SK-N-SH (cell line): ENCODE measurements at regions not wholly inside any gene's neighbourhood (a gene's known extent, or its start where the extent isn't known, plus 50 kb on each side); places are given as distances from the start of the nearest gene placed in this dataset.
A peak's percentile ranks its signal among the peaks of the same experiment; 100 is the strongest.

ENCODE experiments used
- CTCF ChIA-PET: fragments of 300-600, 350-600 bp; formaldehyde crosslinking; extraction: SDS; loops from one replicate; lab custom pipeline; 2021; lab: Yijun Ruan, JAX
- POLR2A ChIA-PET: fragments of 350-600 bp; sonication (Branson Sonifier 250); formaldehyde crosslinking; extraction: SDS; loops from one replicate; lab custom pipeline; 2020; ENCODE audit warnings: antibody characterized with exemption, inconsistent platforms; lab: Yijun Ruan, JAX
- DNase-seq: peaks from one replicate; pipeline ENCODE4 v3.0.0; 2012
- H2AFZ ChIP-seq: fragments of 200-600 bp; sonication (generic); 2 replicates; pipeline ENCODE4 v1.8.1; 2016; ENCODE audit warnings: antibody characterized with exemption, mild to moderate bottlenecking, low read depth
- H3F3A ChIP-seq: fragments of 200-600 bp; sonication (generic); replicated peaks from 2 replicates; pipeline ENCODE3; 2016; ENCODE audit warnings: antibody characterized with exemption, mild to moderate bottlenecking; ENCODE audit not compliant: insufficient read depth
- H3K27ac ChIP-seq, 2 experiments: fragments of 200-500 bp in 1 of 2; fragments of 200-600 bp in 1 of 2; sonication (Bioruptor generic) in 1 of 2; sonication (generic), shearing (Covaris generic) in 1 of 2; 2 replicates each; pipeline versions ENCODE4 v1.5.1 to v1.6.1; 2014 to 2016; ENCODE audit warnings: low read depth in 2 of 2, inconsistent platforms in 1 of 2, low read length in 1 of 2, mild to moderate bottlenecking in 1 of 2, mixed read lengths in 1 of 2
- H3K27me3 ChIP-seq: fragments of 200-600 bp; sonication (generic), shearing (Covaris generic); 2 replicates; pipeline ENCODE4 v1.6.1; 2016; ENCODE audit warnings: mixed run types; ENCODE audit not compliant: insufficient read depth
- H3K36me3 ChIP-seq, 2 experiments: fragments of 200-500 bp in 1 of 2; fragments of 200-600 bp in 1 of 2; sonication (Bioruptor generic) in 1 of 2; sonication (generic) in 1 of 2; replicated peaks in 1 of 2; 2 replicates each; pipeline versions ENCODE3 to v1.5.1; 2014 to 2016; ENCODE audit warnings: low read length in 1 of 2, mild to moderate bottlenecking in 1 of 2; ENCODE audit not compliant: insufficient read depth in 2 of 2, control insufficient read depth in 1 of 2
- H3K4me1 ChIP-seq, 2 experiments: fragments of 200-500 bp in 1 of 2; fragments of 200-600 bp in 1 of 2; sonication (Bioruptor generic) in 1 of 2; sonication (generic), shearing (Covaris generic) in 1 of 2; 2 replicates each; pipeline versions ENCODE4 v1.5.1 to v1.6.1; 2014 to 2016; ENCODE audit warnings: low read depth in 1 of 2, low read length in 1 of 2, mixed run types in 1 of 2; ENCODE audit not compliant: insufficient read depth in 2 of 2, control insufficient read depth in 1 of 2
- H3K4me2 ChIP-seq: fragments of 200-600 bp; sonication (generic), shearing (Covaris generic); 2 replicates; pipeline ENCODE4 v1.6.1; 2017; ENCODE audit warnings: mixed run types
- H3K4me3 ChIP-seq, 2 experiments: fragments of 200-500 bp in 1 of 2; fragments of 200-600 bp in 1 of 2; sonication (Bioruptor generic) in 1 of 2; sonication (generic), shearing (Covaris generic) in 1 of 2; 2 replicates each; pipeline versions ENCODE4 v1.5.1 to v1.8.1; 2014 to 2016; ENCODE audit warnings: low read depth in 2 of 2, inconsistent platforms in 1 of 2, low read length in 1 of 2, mild to moderate bottlenecking in 1 of 2, mixed read lengths in 1 of 2, moderate library complexity in 1 of 2
- H3K79me2 ChIP-seq: fragments of 200-600 bp; sonication (generic); 2 replicates; pipeline ENCODE4 v1.8.1; 2017; ENCODE audit warnings: mild to moderate bottlenecking; ENCODE audit not compliant: insufficient read depth
- H3K9ac ChIP-seq: fragments of 200-600 bp; sonication (generic); 2 replicates; pipeline ENCODE4 v1.6.1; 2017; ENCODE audit warnings: mixed run types
- H3K9me2 ChIP-seq: fragments of 200-600 bp; sonication (generic); 2 replicates; pipeline ENCODE4 v1.6.1; 2017; ENCODE audit warnings: mixed run types
- H3K9me3 ChIP-seq: fragments of 200-600 bp; sonication (generic); 2 replicates; pipeline ENCODE4 v1.6.1; 2017; ENCODE audit warnings: mixed run types, mild to moderate bottlenecking, moderate library complexity
- H4K20me1 ChIP-seq: fragments of 200-600 bp; sonication (generic); 2 replicates; pipeline ENCODE4 v1.6.1; 2017; ENCODE audit warnings: mild to moderate bottlenecking, mixed run types; ENCODE audit not compliant: insufficient read depth
- ELF1 ChIP-seq: IDR thresholded peaks from 2 replicates; pipeline ENCODE4 v1.4.0; 2012
- EP300 ChIP-seq, 2 experiments: IDR thresholded peaks; 2 replicates each; pipeline versions ENCODE4 v1.4.0 to v1.6.1; 2012; ENCODE audit warnings: borderline replicate concordance in 1 of 2, low read depth in 1 of 2, low read length in 1 of 2
- EZH2phosphoT487 ChIP-seq: fragments of 200-600 bp; sonication (generic); IDR thresholded peaks from 2 replicates; pipeline ENCODE4 v1.6.1; 2017; ENCODE audit warnings: low read depth, mixed run types, mild to moderate bottlenecking, antibody characterized with exemption, moderate library complexity, borderline replicate concordance
- FOSL2 ChIP-seq: IDR thresholded peaks from 2 replicates; pipeline ENCODE4 v1.4.0; 2012; ENCODE audit warnings: low read depth, mild to moderate bottlenecking, moderate library complexity, borderline replicate concordance
- FOXJ3 ChIP-seq: sonication (generic); formaldehyde crosslinking; IDR thresholded peaks from 2 replicates; pipeline ENCODE4 v1.5.1; 2020; ENCODE audit warnings: mild to moderate bottlenecking, missing genetic modification reagents
- FOXM1 ChIP-seq: IDR thresholded peaks from 2 replicates; pipeline ENCODE4 v1.4.0; 2012; ENCODE audit warnings: low read depth, mild to moderate bottlenecking
- GABPA ChIP-seq: IDR thresholded peaks from 2 replicates; pipeline ENCODE4 v1.4.0; 2012; ENCODE audit warnings: low read depth, mild to moderate bottlenecking
- GATA2 ChIP-seq: sonication (generic); formaldehyde crosslinking; IDR thresholded peaks from 2 replicates; pipeline ENCODE4 v1.5.0; 2020; ENCODE audit warnings: mild to moderate bottlenecking, missing genetic modification reagents
- JUND ChIP-seq: IDR thresholded peaks from 2 replicates; pipeline ENCODE4 v1.4.0; 2012
- MAX ChIP-seq: IDR thresholded peaks from 2 replicates; pipeline ENCODE4 v1.4.0; 2012; ENCODE audit warnings: low read depth
- MEF2A ChIP-seq: IDR thresholded peaks from 2 replicates; pipeline ENCODE4 v1.4.0; 2012; ENCODE audit warnings: low read depth, borderline replicate concordance
- MXI1 ChIP-seq: IDR thresholded peaks from 2 replicates; pipeline ENCODE4 v1.6.1; 2012; ENCODE audit warnings: mild to moderate bottlenecking, low read depth, low read length, improper control_type of control experiment
- NRF1 ChIP-seq: IDR thresholded peaks from 2 replicates; pipeline ENCODE4 v1.6.1; 2012; ENCODE audit warnings: low read depth, mild to moderate bottlenecking, low read length
- RAD21 ChIP-seq: IDR thresholded peaks from 2 replicates; pipeline ENCODE4 v1.6.1; 2012; ENCODE audit warnings: mild to moderate bottlenecking, low read length
- REST ChIP-seq: IDR thresholded peaks from 2 replicates; pipeline ENCODE4 v1.6.1; 2012; ENCODE audit warnings: mild to moderate bottlenecking, low read depth, low read length, moderate library complexity
- RXRA ChIP-seq: IDR thresholded peaks from 2 replicates; pipeline ENCODE4 v1.4.0; 2012; ENCODE audit warnings: low read depth, mild to moderate bottlenecking, borderline replicate concordance
- SIN3A ChIP-seq: IDR thresholded peaks from 2 replicates; pipeline ENCODE4 v1.6.1; 2012; ENCODE audit warnings: low read depth, mild to moderate bottlenecking, low read length, moderate library complexity, borderline replicate concordance
- TAF1 ChIP-seq: IDR thresholded peaks from 2 replicates; pipeline ENCODE4 v1.6.1; 2012; ENCODE audit warnings: low read depth, mild to moderate bottlenecking, low read length, moderate library complexity, borderline replicate concordance
- TCF12 ChIP-seq: IDR thresholded peaks from 2 replicates; pipeline ENCODE4 v1.4.0; 2012
- TEAD4 ChIP-seq: IDR thresholded peaks from 2 replicates; pipeline ENCODE4 v1.4.0; 2012; ENCODE audit warnings: mild to moderate bottlenecking, borderline replicate concordance; ENCODE audit not compliant: insufficient read depth
- USF2 ChIP-seq: fragments of 150-350 bp; IDR thresholded peaks from 2 replicates; pipeline ENCODE4 v1.6.1; 2017; ENCODE audit warnings: antibody characterized with exemption, low read length, low read depth, borderline replicate concordance
- YY1 ChIP-seq: IDR thresholded peaks from 2 replicates; pipeline ENCODE4 v1.4.0; 2012; ENCODE audit warnings: low read depth, mild to moderate bottlenecking

- peak; percentile 41; the same call in 1 of the 2 replicates for TF ChIP-seq USF2
- TF ChIP-seq REST: no peak
- TF ChIP-seq TCF12: no peak
- TF ChIP-seq TAF1: peak; percentile 60; the same call in 1 of the 2 replicates
- TF ChIP-seq MAX: peak; percentile 67; the same call in 1 of the 2 replicates
- 0 out of 2 replicates have a peak, but pooled peaks have one; percentile 37 for TF ChIP-seq MXI1
- TF ChIP-seq TEAD4: no peak
- TF ChIP-seq FOXM1: no peak
Observed at GRCh38 chr15:24772686-24773373, 97.3 kb downstream of the NPAP1 start (continued).

GRCh38 chr15:24777307-24777706 lies 101.7 kb downstream of the NPAP1 start:
- Histone ChIP-seq H3K4me1 (no peaks in the 10 kb centered on the region), H3K27me3 (no peaks in the 10 kb centered on the region), H2AFZ (no peak overlapping the region), H3F3A (no peaks in the 10 kb centered on the region)
- TF ChIP-seq NRF1 (no peak), FOSL2 (no peak), USF2 (no peak), GATA2 (CRISPR knock-in tag) (no peak), GABPA (no peak), SIN3A (no peak), JUND (no peak), TCF12 (no peak), TAF1 (no peak), EZH2phosphoT487 (no peak), YY1 (no peak), MEF2A (no peak), FOXJ3 (CRISPR knock-in tag) (no peak), MXI1 (no peak), ELF1 (no peak), RAD21 (no peak), RXRA (no peak), EP300 (IDR thresholded peaks at IDR 0.05; ENCODE audit: borderline replicate concordance in 1 of 2, low read depth in 1 of 2, low read length in 1 of 2) (no peak)
- TF ChIP-seq, all 33 proteins: peak for 0
- Histone ChIP-seq H3K4me3 (no peak overlapping the region), H4K20me1 (no peaks in the 10 kb centered on the region), H3K27ac (no peak overlapping the region), H3K9me3 (no peaks in the 10 kb centered on the region), H3K36me3 (no peaks in the 10 kb centered on the region), H3K9me2 (no peaks in the 10 kb centered on the region), H3K4me2 (no peak overlapping the region), H3K79me2 (no peaks in the 10 kb centered on the region), H3K9ac (no peak overlapping the region)
- ChIA-PET CTCF (no interaction called here), POLR2A (no interaction called here)
- DNase-seq: no peak
